Endothelial cell of umbilical vein (primary cell): ENCODE measurements at regions not wholly inside any gene's neighbourhood (a gene's known extent, or its start where the extent isn't known, plus 50 kb on each side); places are given as distances from the start of the nearest gene placed in this dataset.

Experiments used
- BruUV-seq: library from RNA; stranded (reverse); fragments of 400-500 nt; replicated peaks from 2 replicates; lab custom pipeline; 2021; lab: Mats Ljungman, UMichigan
- CTCF ChIA-PET: fragments of 300-600, 350-600 bp; sonication (Branson Sonifier 250); formaldehyde crosslinking; loops from one replicate; lab custom pipeline; 2021; ENCODE audit warnings: antibody characterized with exemption, inconsistent platforms; lab: Charles Lee
- POLR2A ChIA-PET: fragments of 300-600, 350-600 bp; sonication (Branson Sonifier 250); formaldehyde crosslinking; loops from one replicate; lab custom pipeline; 2021; ENCODE audit warnings: antibody characterized with exemption, inconsistent platforms; lab: Charles Lee
- DNase-seq: peaks from one replicate; pipeline ENCODE4 v3.0.0-alpha.2; 2011; ENCODE audit warnings: low read depth, low spot score
- FAIRE-seq: peaks from 2 replicates; lab custom pipeline; 2011; peaks lifted over from hg19 to GRCh38; lab: Jason Lieb, UNC
- H2AFZ ChIP-seq: 2 replicates; pipeline ENCODE4 v1.6.0; 2012; ENCODE audit warnings: low read depth, low read length, control low read depth, inconsistent platforms
- H3K27ac ChIP-seq: 2 replicates; pipeline ENCODE4 v1.5.1; 2011; ENCODE audit warnings: low read depth, mild to moderate bottlenecking, control low read depth, low read length, moderate library complexity; ENCODE audit not compliant: insufficient read depth
- H3K27me3 ChIP-seq, 2 experiments: 2 replicates each; pipeline versions ENCODE4 v1.6.0 to v1.6.1; 2011; ENCODE audit warnings: low read length in 2 of 2, mixed read lengths in 1 of 2; ENCODE audit not compliant: control insufficient read depth in 2 of 2, insufficient read depth in 2 of 2
- H3K36me3 ChIP-seq, 2 experiments: 2 replicates in 1 of 2; 3 replicates in 1 of 2; pipeline ENCODE4 v1.5.1; 2011; ENCODE audit warnings: low read length in 2 of 2, mild to moderate bottlenecking in 1 of 2, moderate library complexity in 1 of 2; ENCODE audit not compliant: control insufficient read depth in 2 of 2, insufficient read depth in 2 of 2; ENCODE audit errors: extremely low read depth in 1 of 2
- H3K4me1 ChIP-seq: 3 replicates; pipeline ENCODE4 v1.5.1; 2011; ENCODE audit warnings: mild to moderate bottlenecking, low read length; ENCODE audit not compliant: control insufficient read depth, insufficient read depth; ENCODE audit errors: extremely low read depth
- H3K4me2 ChIP-seq: 2 replicates; pipeline ENCODE4 v1.6.1; 2011; ENCODE audit warnings: low read length, control low read depth, mixed read lengths; ENCODE audit not compliant: insufficient read depth
- H3K4me3 ChIP-seq, 3 experiments: fragments of 200-600 bp in 1 of 3; sonication (generic), shearing (Covaris generic) in 1 of 3; replicated peaks in 1 of 3; 2 replicates each; pipeline ENCODE4 v1.5.1; 2011 to 2016; ENCODE audit warnings: control low read depth in 3 of 3, low read length in 3 of 3, mild to moderate bottlenecking in 2 of 3, inconsistent platforms in 1 of 3, low read depth in 1 of 3, moderate library complexity in 1 of 3; ENCODE audit not compliant: insufficient read depth in 1 of 3
- H3K79me2 ChIP-seq: 2 replicates; pipeline ENCODE4 v1.6.0; 2012; ENCODE audit warnings: low read length, inconsistent platforms; ENCODE audit not compliant: control insufficient read depth, insufficient read depth
- H3K9ac ChIP-seq: replicated peaks from 2 replicates; pipeline ENCODE3; 2011; ENCODE audit warnings: low read length, control low read depth; ENCODE audit not compliant: insufficient read depth; ENCODE audit errors: extremely low read depth
- H3K9me1 ChIP-seq: replicated peaks from 3 replicates; pipeline ENCODE4 v1.6.0; 2011; ENCODE audit warnings: mild to moderate bottlenecking, low read length; ENCODE audit not compliant: control insufficient read depth, insufficient read depth; ENCODE audit errors: extremely low read depth
- H3K9me3 ChIP-seq: replicated peaks from 2 replicates; pipeline ENCODE4 v1.5.1; 2012; ENCODE audit warnings: low read length, inconsistent platforms; ENCODE audit not compliant: control insufficient read depth, insufficient read depth
- H4K20me1 ChIP-seq: replicated peaks from 2 replicates; pipeline ENCODE3; 2011; ENCODE audit warnings: mild to moderate bottlenecking, low read length; ENCODE audit not compliant: control insufficient read depth, insufficient read depth; ENCODE audit errors: extremely low read depth
- EZH2 ChIP-seq: IDR thresholded peaks from 2 replicates; pipeline ENCODE4 v1.6.1; 2012; ENCODE audit warnings: borderline replicate concordance, low read depth, mild to moderate bottlenecking, moderate library complexity, low read length, inconsistent platforms; ENCODE audit not compliant: severe bottlenecking
- FOS ChIP-seq: IDR thresholded peaks from 2 replicates; pipeline ENCODE4 v1.6.1; 2011; ENCODE audit warnings: mild to moderate bottlenecking, low read length, moderate library complexity, borderline replicate concordance; ENCODE audit not compliant: insufficient read depth
- GATA2 ChIP-seq: IDR thresholded peaks from 2 replicates; pipeline ENCODE4 v1.7.0; 2011; ENCODE audit warnings: low read depth, mild to moderate bottlenecking, moderate library complexity, mixed read lengths, low read length; ENCODE audit not compliant: insufficient read length, insufficient read depth
- JUN ChIP-seq: IDR thresholded peaks from 2 replicates; pipeline ENCODE4 v1.6.1; 2011; ENCODE audit warnings: borderline replicate concordance, low read depth; ENCODE audit not compliant: insufficient read length, insufficient read depth
- MYC ChIP-seq: IDR thresholded peaks from one replicate; pipeline ENCODE4 v1.6.1; 2011; ENCODE audit warnings: mild to moderate bottlenecking, low read depth, low read length
- POLR2A ChIP-seq: IDR thresholded peaks from 2 replicates; pipeline ENCODE4 v1.6.1; 2012; ENCODE audit warnings: low read depth, mild to moderate bottlenecking, control low read depth, low read length
- POLR2AphosphoS5 ChIP-seq: IDR thresholded peaks from 2 replicates; pipeline ENCODE4 v1.6.1; 2012; ENCODE audit warnings: low read depth, mild to moderate bottlenecking, control low read depth, low read length, moderate library complexity; ENCODE audit not compliant: insufficient read depth
- dilution Hi-C: fragments of 300-500 bp; cut with MboI; formaldehyde crosslinking; loops from one replicate; pipeline ENCODE4 v1.15.0; 2019; ENCODE audit warnings: low sequenced_read_pairs; ENCODE audit not compliant: extremely low pct_ligation_motif_present
- intact Hi-C: fragments of 100-400 bp; cut with micrococcal nuclease; formaldehyde crosslinking; loops from one replicate; pipeline ENCODE4 v1.10.0; 2022
- TF ChIP-seq, protein P1 (sequence below): IDR thresholded peaks from 2 replicates; pipeline ENCODE4 v1.6.1; 2011; ENCODE audit not compliant: insufficient read depth, insufficient read length
- TF ChIP-seq, protein P2 (sequence below), 2 donors: IDR thresholded peaks; 1 replicate in 1 of 2; 2 replicates in 1 of 2; pipeline ENCODE4 v1.5.1; 2011; ENCODE audit warnings: low read length in 2 of 2, mild to moderate bottlenecking in 2 of 2, moderate library complexity in 2 of 2, control low read depth in 1 of 2, inconsistent platforms in 1 of 2, low read depth in 1 of 2; ENCODE audit not compliant: insufficient read depth in 1 of 2; ENCODE audit errors: extremely low read depth in 1 of 2

DNA sequence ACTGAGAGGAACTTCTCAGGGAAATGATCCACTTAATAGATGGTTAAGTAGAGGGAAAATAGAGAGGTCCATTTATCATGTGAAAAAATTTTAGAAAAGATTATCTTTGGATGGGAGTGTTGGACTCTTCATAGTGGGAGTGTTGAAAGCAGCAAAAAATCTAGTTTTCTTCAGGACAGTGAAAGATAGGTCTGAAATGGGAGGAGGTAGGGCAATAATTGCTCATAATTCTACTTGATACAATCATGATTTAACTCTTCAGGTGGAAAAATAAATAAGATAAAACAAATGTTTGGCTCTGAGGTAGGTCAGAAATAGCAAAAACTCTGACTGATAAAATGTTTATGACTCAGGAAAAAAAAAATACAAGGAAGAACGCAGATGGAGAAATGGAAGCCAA lies 144.1 kb upstream of the DPH6 start:
- Histone ChIP-seq H3K4me1 (peaks cover 39% of the 10 kb centered on the region), H2AFZ (no peak overlapping the region), H3K9me1 (no peaks in the 10 kb centered on the region), H3K9ac (no peak overlapping the region), H3K4me2 (peak overlapping the region; percentile 74), H3K79me2 (no peaks in the 10 kb centered on the region), H4K20me1 (no peaks in the 10 kb centered on the region), H3K9me3 (no peaks in the 10 kb centered on the region), H3K36me3 (no peaks in the 10 kb centered on the region), H3K27me3 (no peaks in the 10 kb centered on the region), H3K27ac (peak overlapping the region; percentile 94), H3K4me3 (no peak overlapping the region)
- DNase-seq (no peak), FAIRE-seq (no peak)
- POLR2A ChIA-PET: no interaction called here
- intact Hi-C loops: loop anchor here (1.0 kb wide), 1 partner anchor 9 kb away; no protein-coding TSS in a partner anchor
- BruUV-seq: no TSS peak
- CTCF ChIA-PET: interaction anchor here (1.0 to 1.1 kb wide), 3 partner anchors 18 to 401 kb away, joined by 3 to 4 read pairs (median 4); no protein-coding TSS in a partner anchor
- TF ChIP-seq POLR2A (no peak), POLR2AphosphoS5 (no peak), GATA2 (no peak)
- dilution Hi-C loops: no loop called here

DNA sequence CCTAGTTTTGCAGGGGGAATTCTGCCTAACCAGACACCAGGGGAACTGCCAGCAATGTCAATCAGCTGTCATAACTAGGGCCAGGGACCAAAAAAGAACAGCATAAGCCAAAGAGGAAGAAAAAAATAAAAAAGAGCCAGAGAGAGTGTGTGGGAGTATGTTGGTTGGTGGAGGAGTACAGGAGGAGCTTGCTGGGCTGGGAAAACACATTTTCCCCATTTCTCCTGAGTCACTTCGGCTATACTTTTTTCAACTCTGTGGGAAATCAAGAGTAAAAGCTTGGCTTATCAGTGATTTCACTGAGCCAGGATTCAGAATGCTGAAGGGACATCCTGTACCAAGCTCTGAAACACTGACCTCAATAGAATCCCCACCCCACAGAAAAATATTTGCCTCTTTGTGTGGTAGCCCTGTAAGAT lies 144.7 kb upstream of the DPH6 start:
- H3K27ac ChIP-seq: peak overlapping the region; percentile 94
- no TSS peak for BruUV-seq

More for the DNA sequence above, 144.7 kb upstream of the DPH6 start:
- ChIA-PET POLR2A (interaction anchor here (0.5 kb wide), 1 partner anchor 1074 kb away, joined by 5 read pairs; no protein-coding TSS in a partner anchor), CTCF (interaction anchor here (0.8 to 1.1 kb wide), 5 partner anchors 16 to 402 kb away, joined by 3 to 4 read pairs (median 3); no protein-coding TSS in a partner anchor)
- dilution Hi-C loops: no loop called here
- H3K4me3 ChIP-seq: no peak overlapping the region
- no peaks in the 10 kb centered on the region for H3K9me1 ChIP-seq
- H4K20me1 ChIP-seq: no peaks in the 10 kb centered on the region
- H3K9me3 ChIP-seq: no peaks in the 10 kb centered on the region
- FAIRE-seq: peak; percentile 70
- H3K4me1 ChIP-seq: peaks cover 39% of the 10 kb centered on the region
- peak; percentile 97 for DNase-seq
- H3K36me3 ChIP-seq: no peaks in the 10 kb centered on the region
- peak overlapping the region; percentile 70 for H3K9ac ChIP-seq
- no peaks in the 10 kb centered on the region for H3K79me2 ChIP-seq
- intact Hi-C loops: loop anchor here (1.0 kb wide), 2 partner anchors 9 to 17 kb away; no protein-coding TSS in a partner anchor
- TF ChIP-seq EZH2 (no peak), JUN (peak; percentile 15), FOS (no peak), POLR2AphosphoS5 (no peak), GATA2 (peak; percentile 73), POLR2A (peak; percentile 24), MYC (no peak)
- TF ChIP-seq, protein P1, sequence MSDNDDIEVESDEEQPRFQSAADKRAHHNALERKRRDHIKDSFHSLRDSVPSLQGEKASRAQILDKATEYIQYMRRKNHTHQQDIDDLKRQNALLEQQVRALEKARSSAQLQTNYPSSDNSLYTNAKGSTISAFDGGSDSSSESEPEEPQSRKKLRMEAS: no peak
- TF ChIP-seq, protein P2, sequence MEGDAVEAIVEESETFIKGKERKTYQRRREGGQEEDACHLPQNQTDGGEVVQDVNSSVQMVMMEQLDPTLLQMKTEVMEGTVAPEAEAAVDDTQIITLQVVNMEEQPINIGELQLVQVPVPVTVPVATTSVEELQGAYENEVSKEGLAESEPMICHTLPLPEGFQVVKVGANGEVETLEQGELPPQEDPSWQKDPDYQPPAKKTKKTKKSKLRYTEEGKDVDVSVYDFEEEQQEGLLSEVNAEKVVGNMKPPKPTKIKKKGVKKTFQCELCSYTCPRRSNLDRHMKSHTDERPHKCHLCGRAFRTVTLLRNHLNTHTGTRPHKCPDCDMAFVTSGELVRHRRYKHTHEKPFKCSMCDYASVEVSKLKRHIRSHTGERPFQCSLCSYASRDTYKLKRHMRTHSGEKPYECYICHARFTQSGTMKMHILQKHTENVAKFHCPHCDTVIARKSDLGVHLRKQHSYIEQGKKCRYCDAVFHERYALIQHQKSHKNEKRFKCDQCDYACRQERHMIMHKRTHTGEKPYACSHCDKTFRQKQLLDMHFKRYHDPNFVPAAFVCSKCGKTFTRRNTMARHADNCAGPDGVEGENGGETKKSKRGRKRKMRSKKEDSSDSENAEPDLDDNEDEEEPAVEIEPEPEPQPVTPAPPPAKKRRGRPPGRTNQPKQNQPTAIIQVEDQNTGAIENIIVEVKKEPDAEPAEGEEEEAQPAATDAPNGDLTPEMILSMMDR (IDR thresholded peaks at IDR 0.05; ENCODE audit: extremely low read depth in 1 of 2, insufficient read depth in 1 of 2, low read depth in 1 of 2, low read length in 2 of 2): no peak
- H3K4me2 ChIP-seq: peak overlapping the region; percentile 74
- peak overlapping the region; percentile 78 for H2AFZ ChIP-seq
- H3K27me3 ChIP-seq: no peaks in the 10 kb centered on the region
